ENCODE measurements at regions not wholly inside any gene's neighbourhood (a gene's known extent, or its start where the extent isn't known, plus 50 kb on each side); places are given as distances from the start of the nearest gene placed in this dataset.
"Not testable (repeated sequence)": the region's sequence is repeated elsewhere in the genome, so short reads cannot be mapped to it uniquely, and the experiment has no call there.

DNA sequence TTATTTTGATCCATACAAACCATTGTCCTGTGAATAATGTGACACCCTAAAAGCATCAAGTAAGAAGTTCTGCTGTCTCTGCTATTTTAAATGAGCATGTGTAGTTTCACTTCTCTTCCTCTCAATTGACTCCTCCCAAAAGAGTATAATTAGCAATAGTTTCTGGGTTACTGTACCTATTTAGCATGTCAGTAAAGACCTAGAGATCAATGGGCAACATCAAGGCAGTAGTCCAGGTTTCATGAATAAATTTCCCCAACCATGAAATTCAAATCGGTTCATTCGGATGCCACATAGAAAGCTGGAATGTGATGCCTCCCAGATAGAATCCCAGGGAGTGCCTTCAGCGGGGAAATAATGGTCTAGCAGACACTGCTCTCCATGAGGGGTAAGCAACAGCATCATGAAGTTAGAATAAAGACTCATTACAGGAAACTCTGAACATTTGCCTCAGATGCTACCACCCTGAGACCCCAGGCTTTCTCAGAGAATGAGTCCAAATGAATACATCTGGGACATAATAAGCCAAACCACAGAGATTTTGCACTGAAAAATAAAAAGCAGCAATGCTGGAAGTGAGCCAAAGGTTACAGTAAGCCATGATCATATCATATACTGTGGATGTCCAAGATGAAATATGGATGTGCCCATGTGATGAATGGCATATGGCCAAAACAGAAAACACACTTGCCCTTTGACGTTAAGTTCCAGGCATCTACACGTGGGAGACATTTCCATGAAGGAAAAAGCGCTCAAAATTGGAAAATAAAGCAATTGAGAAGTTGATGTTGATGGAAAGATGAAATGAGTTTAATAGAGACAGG lies 1107.0 kb upstream of the SEMA6A start:
- no peak for DNase-seq

DNA sequence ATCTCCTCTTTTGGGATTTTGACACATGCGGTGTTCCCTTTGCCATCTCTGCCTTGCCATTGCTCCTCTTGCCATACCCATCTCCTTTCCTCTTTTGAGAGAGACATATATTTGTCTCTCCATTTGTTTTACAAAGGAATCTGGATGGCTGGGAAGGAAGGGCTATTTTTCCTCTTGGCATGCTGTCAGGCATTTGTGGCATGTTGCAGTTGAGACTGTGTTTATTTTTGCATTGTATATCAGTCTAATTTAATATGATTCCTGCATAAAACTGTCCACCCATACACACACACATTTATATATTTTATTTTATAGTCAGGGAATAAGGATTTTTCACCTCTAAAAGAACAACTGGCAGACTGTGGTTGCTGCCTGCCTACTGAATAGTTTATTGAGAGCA lies 1105.8 kb upstream of the SEMA6A start:
- DNase-seq = no peak

DNA sequence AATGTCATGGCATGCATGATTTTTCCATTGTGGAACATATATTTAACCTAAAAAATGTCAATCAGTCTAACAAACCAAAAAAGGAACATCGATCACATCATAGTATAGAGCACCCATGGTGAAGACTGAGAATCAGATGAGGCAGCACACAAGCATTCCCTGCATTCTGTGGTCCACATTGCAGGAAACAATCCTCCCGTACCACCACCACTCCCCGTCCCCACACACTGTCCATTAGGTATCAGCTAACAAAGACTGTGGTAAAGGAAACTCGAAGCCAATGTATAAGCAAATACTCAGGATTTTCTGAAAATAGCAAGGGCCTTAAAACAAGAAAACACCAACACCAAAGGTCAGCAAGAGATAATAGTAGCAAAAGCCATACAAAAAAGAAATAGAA lies 1104.4 kb upstream of the SEMA6A start:
- DNase-seq = no peak

DNA sequence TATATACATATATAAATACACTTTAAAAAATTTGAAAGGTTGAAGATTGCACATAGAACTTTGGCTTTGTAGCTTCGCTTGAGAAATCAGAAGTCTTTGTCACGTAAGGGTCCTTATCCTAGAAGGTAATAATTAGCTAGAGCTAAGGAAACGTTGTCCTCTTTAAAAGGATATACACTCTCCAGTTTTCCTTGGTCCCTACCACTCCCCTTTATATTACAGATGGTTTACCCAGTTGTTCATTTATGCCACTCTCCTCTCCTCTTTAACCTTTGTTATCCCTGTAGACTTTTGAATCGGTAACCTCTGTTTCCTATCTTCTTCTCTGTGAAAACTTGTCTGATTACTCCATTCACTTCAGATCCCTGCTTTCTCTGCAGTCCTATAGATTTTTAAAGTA lies 1101.0 kb upstream of the SEMA6A start:
- no peak for DNase-seq

DNA sequence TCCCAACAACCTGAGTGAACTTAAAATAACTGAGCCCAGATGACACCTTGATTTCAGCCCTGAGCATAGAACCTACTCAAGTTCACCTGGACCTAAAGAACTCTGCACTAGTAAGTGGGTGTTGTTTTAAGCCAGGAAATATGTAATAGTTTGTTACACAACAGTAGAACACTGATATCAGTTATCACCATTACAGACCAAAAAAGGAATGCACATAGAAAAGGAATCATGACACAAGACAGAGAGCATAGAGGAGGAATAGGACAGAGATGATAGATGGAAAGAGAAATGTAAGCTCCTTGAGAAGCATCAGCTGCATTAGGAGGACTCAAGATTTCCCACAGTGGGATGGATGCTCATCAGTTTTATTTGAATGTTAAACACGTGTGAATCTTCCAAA lies 1096.9 kb upstream of the SEMA6A start:
- DNase-seq = no peak

DNA sequence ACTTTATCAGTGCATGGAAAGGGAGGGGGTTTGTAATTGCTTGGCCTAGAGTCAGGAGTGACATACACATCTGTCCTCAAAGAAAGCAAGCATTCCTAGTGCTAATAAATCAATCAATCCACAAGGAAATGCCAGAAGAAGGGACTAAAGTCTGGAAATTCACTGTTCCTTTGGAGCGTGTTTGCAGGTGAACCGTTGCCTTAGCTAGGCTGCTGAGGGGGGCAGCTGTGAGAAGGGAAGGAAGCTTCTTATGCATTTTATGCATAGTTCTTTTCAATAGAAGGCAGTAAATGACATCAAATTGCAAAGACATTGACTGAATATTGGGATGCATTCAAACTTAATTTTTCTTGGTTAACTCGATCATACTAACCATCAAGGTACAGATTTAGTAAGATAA lies 1092.5 kb upstream of the SEMA6A start:
- DNase-seq = no peak

DNA sequence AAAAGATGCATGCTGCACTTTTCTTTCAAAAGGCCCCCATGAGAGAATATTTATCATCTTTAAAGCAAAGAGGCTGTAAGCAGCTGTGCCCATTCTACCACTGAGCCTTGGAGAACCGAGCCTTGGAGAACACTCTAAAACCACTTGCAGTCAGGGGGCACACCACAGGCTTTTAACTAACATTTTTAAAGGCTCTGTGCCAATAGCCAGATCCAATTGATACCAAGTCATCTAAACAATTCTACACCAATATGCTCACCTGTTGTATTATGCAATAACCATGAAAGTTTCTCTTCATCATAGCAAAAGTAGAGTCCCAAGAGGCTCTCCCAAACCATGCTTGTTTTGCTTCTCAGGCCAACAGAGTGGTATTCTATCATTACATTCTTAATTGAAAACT lies 1090.5 kb upstream of the SEMA6A start:
- no peak for DNase-seq

DNA sequence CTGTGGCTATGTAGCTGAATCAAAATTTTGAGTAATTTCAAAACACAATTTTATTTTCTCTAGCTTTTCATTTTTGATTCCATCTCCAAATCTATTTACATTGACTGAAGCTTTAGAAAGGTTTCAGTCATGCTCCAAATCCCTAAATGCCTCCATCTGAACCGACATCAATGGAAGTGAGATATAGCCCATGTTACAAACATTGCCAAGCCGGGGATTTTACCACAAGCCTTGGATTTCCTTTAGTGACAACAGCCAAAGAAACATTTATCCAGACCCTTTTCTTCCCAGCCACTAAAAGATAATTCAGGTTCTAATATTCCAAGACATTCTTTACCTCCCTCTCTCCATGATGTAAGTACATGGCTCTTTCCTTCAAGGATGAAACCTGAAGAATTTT lies 1087.7 kb upstream of the SEMA6A start:
- DNase-seq = no peak

DNA sequence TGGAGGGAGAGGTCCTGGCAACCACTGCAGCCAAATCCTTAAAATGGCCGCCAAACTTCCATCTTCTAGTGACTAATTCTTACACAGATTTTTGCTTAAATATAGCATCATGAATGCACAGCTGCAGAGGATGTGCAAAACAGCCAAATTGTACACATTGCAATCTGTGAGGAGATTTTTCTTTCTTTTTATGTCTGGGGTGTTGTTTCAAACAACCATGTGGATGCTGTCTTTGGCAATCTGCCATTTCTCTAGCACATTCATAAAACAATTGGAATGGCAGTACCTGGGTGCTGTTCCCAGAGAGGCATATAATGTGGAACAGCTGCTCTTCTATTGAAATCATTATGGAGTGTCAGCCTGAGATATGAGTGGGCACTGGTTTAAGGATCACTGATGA lies 1082.9 kb upstream of the SEMA6A start:
- no peak for DNase-seq

DNA sequence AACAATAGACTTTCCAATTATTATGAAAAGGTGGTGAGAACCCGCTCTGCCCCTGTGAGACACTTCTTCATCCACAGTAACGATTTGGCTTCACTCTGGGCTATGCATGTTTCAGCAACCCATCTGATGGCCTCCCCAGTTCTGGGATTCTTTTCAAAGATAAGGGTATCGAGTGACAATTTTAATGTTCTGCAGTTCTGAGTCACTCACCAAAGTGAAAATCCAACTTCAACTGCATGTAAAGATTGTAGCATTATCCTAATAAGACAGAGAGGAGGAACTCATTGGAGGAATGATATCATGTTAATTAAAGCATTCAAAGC lies 1078.3 kb upstream of the SEMA6A start:
- DNase-seq = no peak

DNA sequence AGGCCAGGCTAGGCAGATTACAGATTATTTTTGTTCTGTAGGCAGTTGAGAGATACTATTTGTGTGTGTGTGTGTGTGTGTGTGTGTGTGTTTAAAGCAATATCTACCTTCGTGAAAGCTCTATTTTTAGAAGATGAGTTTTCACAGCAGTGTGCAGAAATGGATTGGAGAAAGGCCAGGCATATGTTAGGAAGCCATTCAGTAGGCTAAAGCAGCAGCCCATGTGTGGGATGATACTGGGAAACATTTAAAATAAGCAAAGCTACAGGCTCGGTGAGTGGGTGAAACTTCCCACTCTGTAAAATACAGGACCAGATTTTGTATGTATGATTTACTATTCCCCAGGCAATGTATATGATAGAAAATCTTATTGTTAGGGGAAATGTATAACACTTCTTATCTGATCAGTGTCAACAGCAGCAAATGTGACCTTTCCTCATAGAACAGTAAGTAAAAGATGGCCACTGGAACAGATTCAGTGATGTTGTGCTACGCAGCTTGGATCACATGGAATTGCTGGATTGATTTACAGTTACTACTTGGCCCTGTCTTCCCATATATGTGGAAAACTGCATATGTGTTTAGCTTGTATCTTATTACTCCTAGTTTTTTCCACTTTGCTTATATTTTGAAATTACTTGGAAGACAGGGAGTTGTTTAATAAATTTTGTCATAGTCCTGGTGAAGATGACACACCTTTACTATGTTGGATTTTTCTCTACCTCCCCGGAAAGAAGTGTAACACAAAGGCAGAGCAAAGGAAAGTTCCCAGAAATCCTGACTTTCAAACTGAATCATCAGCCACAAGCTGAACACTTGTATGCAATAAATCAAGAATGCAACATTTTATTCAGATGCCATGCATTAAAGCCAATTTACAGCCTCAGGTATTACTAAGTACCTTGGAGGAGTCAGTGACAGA lies 1077.7 kb upstream of the SEMA6A start:
- no peak for DNase-seq

DNA sequence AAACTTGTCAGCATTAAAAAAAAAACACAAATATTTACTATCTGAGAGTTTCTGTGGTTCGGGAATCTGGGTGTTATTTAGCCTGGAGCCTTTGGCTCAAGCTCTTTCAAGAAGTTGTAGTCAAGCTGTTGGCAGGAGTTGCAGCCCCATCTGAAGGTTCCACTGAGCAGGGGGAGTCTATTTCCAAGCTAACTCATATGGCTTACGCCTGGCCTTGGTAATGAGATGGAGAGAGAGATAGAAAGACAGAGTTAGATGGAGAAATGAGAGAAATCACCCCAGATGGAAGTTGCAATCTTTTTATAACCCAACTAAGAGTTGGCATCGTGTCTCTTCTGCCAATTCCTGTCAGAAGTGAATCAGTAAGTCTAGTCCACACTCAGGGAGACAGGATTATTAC lies 1075.2 kb upstream of the SEMA6A start:
- DNase-seq = no peak

DNA sequence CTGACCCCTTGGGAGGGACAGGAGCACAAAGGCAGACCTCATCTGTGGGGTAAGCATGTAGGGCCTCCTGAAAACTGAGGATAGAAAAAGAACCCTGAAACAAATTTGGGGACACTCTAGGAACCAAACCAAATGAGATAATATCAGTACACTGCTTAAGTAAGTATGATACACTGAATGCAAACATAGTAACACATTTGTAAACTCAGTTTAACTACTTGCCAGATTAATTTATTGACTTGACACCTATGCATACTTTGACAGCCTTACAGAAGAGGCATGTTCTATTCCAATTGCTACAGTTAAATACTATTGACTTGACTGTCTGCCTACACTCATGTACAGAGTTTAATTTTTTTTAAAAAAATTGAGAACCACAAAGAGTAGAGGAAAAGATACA lies 1070.8 kb upstream of the SEMA6A start:
- no peak for DNase-seq

DNA sequence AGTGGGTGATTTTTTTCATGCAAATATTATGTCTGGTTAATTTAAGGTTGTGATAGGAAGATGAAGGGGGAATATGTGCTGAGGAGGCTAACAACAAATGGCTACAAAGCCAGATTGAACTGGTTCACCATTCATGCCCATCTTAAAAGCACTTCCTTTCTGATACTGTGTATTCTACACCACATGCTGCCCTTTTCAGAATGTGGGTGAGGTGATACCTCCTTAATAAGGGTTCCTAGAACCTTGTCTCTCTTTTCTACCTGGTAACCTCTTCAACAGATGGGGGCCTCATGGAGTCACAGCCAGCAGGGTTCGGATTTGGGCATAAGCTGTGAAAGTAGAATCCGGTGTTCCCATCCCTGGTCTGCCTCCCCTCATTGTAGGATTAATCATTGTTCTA lies 1064.0 kb upstream of the SEMA6A start:
- DNase-seq = no peak

DNA sequence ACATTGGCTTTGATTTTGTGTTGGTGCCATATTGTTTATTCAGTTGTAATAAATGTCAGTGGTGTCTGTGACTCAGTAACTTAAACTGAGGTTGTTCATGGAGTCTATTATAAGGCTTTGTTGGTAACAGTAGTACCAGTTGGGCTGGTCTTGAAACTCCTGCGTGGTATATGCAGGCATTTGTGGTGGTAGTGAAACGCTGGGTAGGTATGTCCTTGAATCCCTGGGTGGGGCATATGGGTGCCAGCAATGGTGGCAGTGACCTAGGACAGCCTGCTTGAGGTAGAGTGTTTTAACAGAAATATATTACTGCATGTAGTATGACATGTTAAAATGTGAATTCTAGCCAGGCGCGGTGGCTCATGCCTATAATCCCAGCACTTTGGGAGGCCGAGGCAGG lies 1058.5 kb upstream of the SEMA6A start:
- DNase-seq = no peak

DNA sequence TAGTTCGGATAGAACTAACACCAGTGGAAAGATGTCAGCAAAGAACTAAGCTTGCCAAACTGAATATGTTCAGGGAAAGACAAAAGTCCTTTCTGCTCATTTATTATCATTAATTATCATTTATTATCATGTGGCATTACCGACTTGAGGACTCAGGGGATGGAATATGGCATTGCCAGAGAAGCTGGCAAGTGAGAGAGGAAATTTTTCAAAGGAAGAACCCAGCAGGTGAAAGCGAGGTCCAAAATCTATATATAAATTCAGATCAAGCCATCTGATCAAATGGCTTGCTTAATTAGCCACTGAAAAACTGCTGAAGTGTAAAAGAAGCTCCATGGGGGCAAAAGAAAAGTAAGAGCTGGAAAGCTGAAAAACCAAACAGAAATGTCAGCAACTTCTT lies 1049.6 kb upstream of the SEMA6A start:
- DNase-seq = no peak

DNA sequence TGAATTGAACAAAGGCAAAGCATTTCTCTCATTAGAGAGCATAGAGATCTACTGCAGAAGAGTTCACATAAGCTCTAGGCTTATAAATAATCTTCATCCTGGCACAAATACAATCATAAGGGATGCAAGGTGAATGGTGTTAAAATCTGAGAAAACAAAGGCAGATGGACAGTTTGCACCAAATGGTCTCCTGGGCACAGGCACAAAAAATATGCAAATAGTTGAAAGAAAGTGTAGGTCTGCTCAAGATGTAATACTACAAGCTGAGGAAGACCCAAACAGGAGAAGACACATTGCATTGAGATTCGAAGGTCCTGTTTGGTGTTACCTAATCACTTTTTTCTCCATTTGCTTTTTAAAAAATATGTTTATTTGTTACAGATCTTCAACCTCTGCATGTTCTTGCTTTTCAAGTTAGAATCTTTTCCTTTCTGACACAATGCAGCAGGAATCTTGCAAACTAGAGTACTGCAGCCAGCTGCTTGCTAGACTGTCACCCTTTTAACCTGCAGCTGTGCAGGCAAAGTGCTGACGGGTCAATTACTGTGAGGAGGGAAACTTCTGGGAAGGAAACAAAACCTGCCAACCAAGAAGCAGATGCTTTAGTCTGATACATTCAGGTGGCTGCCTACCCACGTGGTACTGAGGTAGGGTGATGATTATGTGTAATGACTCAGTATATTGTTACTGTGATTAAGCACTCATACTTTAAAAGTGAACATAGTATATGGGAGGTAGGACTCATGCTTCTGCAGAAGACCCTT lies 1048.6 kb upstream of the SEMA6A start:
- DNase-seq = no peak

DNA sequence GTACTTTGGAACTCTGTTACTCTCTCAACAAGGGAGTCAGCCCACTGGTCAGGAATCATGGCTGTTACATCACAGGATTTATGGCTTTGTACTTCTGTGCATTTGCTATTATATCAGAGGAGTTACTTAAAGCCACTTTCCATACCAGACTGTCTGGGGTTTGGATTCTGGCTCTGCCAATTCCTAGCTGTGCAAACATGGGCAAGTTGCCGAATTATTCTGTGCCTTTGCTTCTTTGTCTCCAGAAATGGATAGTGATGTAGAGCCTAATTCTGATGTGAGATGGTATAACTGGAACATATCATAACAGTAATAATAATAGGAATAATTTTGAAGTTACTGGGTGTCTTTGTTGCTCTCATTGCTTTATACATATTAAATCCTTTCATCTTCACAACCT lies 1047.3 kb upstream of the SEMA6A start:
- DNase-seq = no peak

DNA sequence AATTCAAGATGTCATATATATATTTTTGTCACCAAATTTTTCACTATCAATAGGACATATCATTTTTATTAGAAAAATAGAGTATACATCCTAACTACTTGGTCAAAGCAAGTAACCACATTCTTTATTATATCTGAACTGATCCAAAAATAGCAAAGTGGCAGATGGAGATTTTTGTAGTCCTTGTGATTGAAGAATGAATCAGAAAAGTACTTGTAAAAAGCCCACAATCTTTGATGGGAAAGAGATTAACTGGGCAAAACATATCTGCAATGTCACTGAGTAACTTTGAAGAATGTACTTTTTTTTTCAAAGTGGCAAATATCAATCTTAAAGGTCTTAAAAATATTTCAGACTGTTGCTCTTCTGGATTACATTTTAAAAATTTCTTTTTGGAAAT lies 1040.6 kb upstream of the SEMA6A start:
- no peak for DNase-seq

DNA sequence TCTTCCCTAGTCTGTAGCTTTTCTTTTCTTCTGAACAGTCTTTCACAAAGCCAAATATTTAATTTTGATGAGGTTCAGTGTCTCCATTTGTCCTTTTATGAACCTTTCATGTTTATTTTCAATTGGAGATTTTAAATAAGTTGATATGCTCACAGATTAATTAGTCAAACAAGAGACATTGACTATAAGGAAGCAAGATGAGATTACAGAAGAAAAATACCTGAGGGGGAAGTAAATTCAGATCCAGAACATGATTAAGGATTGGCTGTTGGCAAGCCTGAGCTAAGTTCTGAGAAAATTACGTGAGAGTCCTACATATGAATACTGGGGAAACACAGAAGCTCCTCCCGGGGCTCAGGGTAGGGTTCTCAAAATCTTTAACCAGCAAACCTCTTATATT lies 1039.8 kb upstream of the SEMA6A start:
- no peak for DNase-seq

DNA sequence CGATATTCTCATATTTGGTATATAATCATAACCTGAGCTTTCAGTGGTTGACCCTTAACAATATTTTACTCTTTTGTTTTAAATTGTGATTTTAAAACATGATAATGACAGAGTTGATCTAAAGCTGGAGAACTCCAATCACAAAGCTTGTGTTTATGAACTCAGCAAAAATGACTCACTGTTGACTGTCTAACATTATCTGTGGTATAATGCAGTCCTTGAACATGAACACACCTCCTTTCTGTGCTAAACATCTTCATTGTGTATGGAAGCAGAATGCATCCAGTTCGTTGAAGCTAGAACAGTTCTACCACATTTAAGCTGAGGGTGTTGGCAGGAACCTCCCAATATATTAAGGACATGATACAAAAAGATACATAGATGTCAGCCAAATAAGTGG lies 1030.2 kb upstream of the SEMA6A start:
- no peak for DNase-seq

DNA sequence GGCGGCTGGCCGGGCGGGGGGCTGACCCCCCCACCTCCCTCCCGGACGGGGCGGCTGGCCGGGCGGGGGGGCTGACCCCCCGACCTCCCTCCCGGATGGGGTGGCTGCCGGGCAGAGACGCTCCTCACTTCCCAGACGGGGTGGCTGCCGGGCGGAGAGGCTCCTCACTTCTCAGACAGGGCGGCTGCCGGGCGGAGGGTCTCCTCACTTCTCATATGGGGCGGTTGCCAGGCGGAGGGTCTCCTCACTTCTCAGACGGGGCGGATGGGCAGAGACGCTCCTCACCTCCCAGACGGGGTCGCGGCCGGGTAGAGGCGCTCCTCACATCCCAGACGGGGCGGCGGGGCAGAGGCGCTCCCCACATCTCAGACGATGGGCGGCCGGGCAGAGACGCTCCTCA lies 1025.2 kb upstream of the SEMA6A start:
- not testable (repeated sequence) for DNase-seq

DNA sequence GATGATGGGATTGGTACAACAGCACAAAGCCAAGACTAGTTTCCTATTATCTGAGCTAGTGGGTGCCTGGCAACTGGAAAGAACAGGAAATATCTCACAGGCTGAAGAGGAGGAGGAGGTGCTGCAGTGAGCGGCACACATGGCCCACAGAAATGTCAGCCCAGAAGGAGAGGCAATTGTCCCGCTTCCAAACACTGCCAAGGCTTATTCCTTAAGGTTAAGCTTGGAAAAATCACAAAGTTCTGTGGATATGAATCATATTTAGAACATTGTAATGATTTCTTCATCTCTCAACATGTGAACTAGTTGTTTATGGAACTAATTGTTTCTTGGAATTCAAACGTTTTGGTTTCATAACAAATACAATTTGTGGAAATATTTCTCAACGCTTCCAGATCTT lies 1019.5 kb upstream of the SEMA6A start:
- DNase-seq = no peak

DNA sequence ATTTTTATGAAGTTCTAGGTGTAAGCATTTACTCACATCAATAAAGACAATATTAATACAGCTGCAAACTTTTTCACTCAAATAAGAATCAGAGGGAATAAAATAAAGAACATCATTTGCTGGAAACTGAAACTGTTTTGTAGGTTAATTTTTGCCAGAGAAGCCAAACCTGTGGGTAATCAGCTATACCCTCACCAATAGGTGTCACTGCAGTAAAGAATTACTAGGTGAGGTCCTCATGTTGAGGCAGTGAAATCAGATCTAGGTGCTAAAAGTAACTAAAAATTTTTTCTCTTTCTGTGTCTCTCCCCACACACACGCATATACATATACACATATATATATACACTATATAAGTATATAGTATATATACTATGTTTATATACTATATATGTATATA lies 1016.3 kb upstream of the SEMA6A start:
- no peak for DNase-seq
